ENCODE measurements at regions not wholly inside any gene's neighbourhood (a gene's known extent, or its start where the extent isn't known, plus 50 kb on each side); places are given as distances from the start of the nearest gene placed in this dataset.

GRCh38 chr1:25003457-25004190 is 73.5 kb upstream of the RUNX3 start:
- no peaks in the 10 kb centered on the region for H4K20me1 ChIP-seq (ENCODE audit: insufficient read depth, poor library complexity, severe bottlenecking)
- H2AFZ ChIP-seq: no peak overlapping the region
- no peaks in the 10 kb centered on the region for H3K9me2 ChIP-seq (replicated peaks; ENCODE audit: insufficient read depth)
- H3K27me3 ChIP-seq: peaks cover 13% of the 10 kb centered on the region
- peaks cover 5% of the 10 kb centered on the region for H3K4me1 ChIP-seq (ENCODE audit: insufficient read depth)
- H3K4me3 ChIP-seq: no peak overlapping the region
- H3K79me2 ChIP-seq: no peaks in the 10 kb centered on the region
- no peak for DNase-seq (ENCODE audit: low spot score)
- TF ChIP-seq EZH2phosphoT487 (IDR thresholded peaks at IDR 0.05; ENCODE audit: low read depth, severe bottlenecking, unreplicated experiment) (no peak), EZH2 (IDR thresholded peaks at IDR 0.05; ENCODE audit: borderline replicate concordance) (no peak), CTCF (IDR thresholded peaks at IDR 0.05; ENCODE audit: poor library complexity) (no peak)
- no peaks in the 10 kb centered on the region for H3K36me3 ChIP-seq (replicated peaks; ENCODE audit: insufficient read depth, low read depth)
- no peaks in the 10 kb centered on the region for H3K9me3 ChIP-seq (ENCODE audit: low read depth)
- no peak overlapping the region for H3K27ac ChIP-seq
- 87% methylated on average over 7 of the region's 7 CpGs for WGBS (ENCODE audit: low lambda C conversion rate, missing lambda C conversion rate)
- no peak overlapping the region for H3K4me2 ChIP-seq

GRCh38 chr1:25003000-25003399 is 72.9 kb upstream of the RUNX3 start:
- Histone ChIP-seq H2AFZ (no peak overlapping the region), H3K4me3 (no peak overlapping the region), H3K9me3 (ENCODE audit: low read depth) (no peaks in the 10 kb centered on the region), H3K36me3 (replicated peaks; ENCODE audit: insufficient read depth, low read depth) (no peaks in the 10 kb centered on the region), H3K27ac (no peak overlapping the region), H3K27me3 (peaks cover 13% of the 10 kb centered on the region), H3K4me2 (no peak overlapping the region), H3K4me1 (ENCODE audit: insufficient read depth) (peaks cover 5% of the 10 kb centered on the region), H3K79me2 (no peaks in the 10 kb centered on the region), H4K20me1 (ENCODE audit: insufficient read depth, poor library complexity, severe bottlenecking) (no peaks in the 10 kb centered on the region), H3K9me2 (replicated peaks; ENCODE audit: insufficient read depth) (no peaks in the 10 kb centered on the region)
- 96% methylated on average over 7 of the region's 7 CpGs for WGBS (ENCODE audit: low lambda C conversion rate, missing lambda C conversion rate)
- no peak for DNase-seq (ENCODE audit: low spot score)
- no peak for TF ChIP-seq EZH2phosphoT487 (IDR thresholded peaks at IDR 0.05; ENCODE audit: low read depth, severe bottlenecking, unreplicated experiment)

GRCh38 chr1:25001125-25001915 is 71.2 kb upstream of the RUNX3 start:
- TF ChIP-seq CTCF (IDR thresholded peaks at IDR 0.05; ENCODE audit: poor library complexity) (no peak), EZH2phosphoT487 (IDR thresholded peaks at IDR 0.05; ENCODE audit: low read depth, severe bottlenecking, unreplicated experiment) (no peak), EZH2 (IDR thresholded peaks at IDR 0.05; ENCODE audit: borderline replicate concordance) (no peak)
- Histone ChIP-seq H3K9me3 (ENCODE audit: low read depth) (no peaks in the 10 kb centered on the region), H3K36me3 (replicated peaks; ENCODE audit: insufficient read depth, low read depth) (no peaks in the 10 kb centered on the region), H3K4me3 (no peak overlapping the region), H3K9me2 (replicated peaks; ENCODE audit: insufficient read depth) (no peaks in the 10 kb centered on the region), H3K4me2 (no peak overlapping the region), H2AFZ (no peak overlapping the region), H3K27ac (no peak overlapping the region), H4K20me1 (ENCODE audit: insufficient read depth, poor library complexity, severe bottlenecking) (no peaks in the 10 kb centered on the region), H3K79me2 (no peaks in the 10 kb centered on the region), H3K4me1 (ENCODE audit: insufficient read depth) (no peaks in the 10 kb centered on the region), H3K27me3 (peaks cover 7% of the 10 kb centered on the region)
- no peak for DNase-seq (ENCODE audit: low spot score)
- WGBS (ENCODE audit: low lambda C conversion rate, missing lambda C conversion rate): 85% methylated on average over 17 of the region's 17 CpGs

- no peaks in the 10 kb centered on the region for H3K4me1 ChIP-seq (ENCODE audit: insufficient read depth)
- no peaks in the 10 kb centered on the region for H3K79me2 ChIP-seq
- H3K27me3 ChIP-seq: no peaks in the 10 kb centered on the region
- no peak for DNase-seq (ENCODE audit: low spot score)
- H3K9me3 ChIP-seq (ENCODE audit: low read depth): no peaks in the 10 kb centered on the region
- no peak overlapping the region for H3K27ac ChIP-seq
- 97% methylated on average over 4 of the region's 4 CpGs for WGBS (ENCODE audit: low lambda C conversion rate, missing lambda C conversion rate)
- no peak overlapping the region for H3K4me2 ChIP-seq
- H3K9me2 ChIP-seq (replicated peaks; ENCODE audit: insufficient read depth): no peaks in the 10 kb centered on the region
- H3K4me3 ChIP-seq: no peak overlapping the region
- no peaks in the 10 kb centered on the region for H3K36me3 ChIP-seq (replicated peaks; ENCODE audit: insufficient read depth, low read depth)
- H4K20me1 ChIP-seq (ENCODE audit: insufficient read depth, poor library complexity, severe bottlenecking): no peaks in the 10 kb centered on the region
- TF ChIP-seq EZH2phosphoT487 (IDR thresholded peaks at IDR 0.05; ENCODE audit: low read depth, severe bottlenecking, unreplicated experiment): no peak
- no peak for TF ChIP-seq CTCF (IDR thresholded peaks at IDR 0.05; ENCODE audit: poor library complexity)
- TF ChIP-seq EZH2 (IDR thresholded peaks at IDR 0.05; ENCODE audit: borderline replicate concordance): no peak
- H2AFZ ChIP-seq: no peak overlapping the region
Observed at GRCh38 chr1:24999906-25000305, 69.8 kb upstream of the RUNX3 start.
